Bronchial epithelial cell (primary cell): ENCODE measurements at regions not wholly inside any gene's neighbourhood (a gene's known extent, or its start where the extent isn't known, plus 50 kb on each side); places are given as distances from the start of the nearest gene placed in this dataset.

Source experiments
- DNase-seq: peaks from one replicate; pipeline ENCODE4 v3.0.0-alpha.2; 2010; ENCODE audit warnings: low read depth
- FAIRE-seq: peaks from 2 replicates; lab custom pipeline; 2011; peaks lifted over from hg19 to GRCh38; lab: Jason Lieb, UNC
- H3K27me3 ChIP-seq: 2 replicates; pipeline ENCODE4 v1.5.1; 2011; ENCODE audit warnings: low read length; ENCODE audit not compliant: control insufficient read depth, insufficient read depth
- H3K36me3 ChIP-seq: 2 replicates; pipeline ENCODE4 v1.5.1; 2011; ENCODE audit warnings: low read length; ENCODE audit not compliant: control insufficient read depth, insufficient read depth
- H3K4me3 ChIP-seq: 2 replicates; pipeline ENCODE4 v1.5.1; 2011; ENCODE audit warnings: mild to moderate bottlenecking, low read depth, low read length, control low read depth
- TF ChIP-seq, protein P1 (sequence below): IDR thresholded peaks from 2 replicates; pipeline ENCODE4 v1.5.1; 2011; ENCODE audit warnings: mild to moderate bottlenecking, moderate library complexity, low read length, control low read depth, inconsistent platforms; ENCODE audit not compliant: insufficient read depth, severe bottlenecking

DNA sequence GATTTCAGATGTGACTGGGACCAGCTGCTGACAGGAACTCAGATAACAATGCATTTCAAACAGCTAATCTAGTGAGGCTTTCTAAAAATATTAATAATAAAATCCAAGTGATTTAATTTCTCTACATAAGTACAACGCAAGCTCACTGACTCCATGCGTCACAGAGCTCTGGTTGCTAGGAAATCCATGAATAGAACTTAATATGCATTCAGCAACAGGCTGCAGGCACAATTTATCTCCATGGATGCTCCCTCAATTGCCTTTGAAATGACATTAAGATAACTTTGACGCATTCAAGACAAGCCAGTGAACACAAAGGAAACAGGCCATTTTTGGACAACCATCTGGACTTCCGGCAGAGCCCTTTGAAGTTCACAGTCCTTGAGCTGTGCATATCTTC, 118.7 kb upstream of the COL1A2 start:
- DNase-seq (no peak), FAIRE-seq (no peak)
- Histone ChIP-seq H3K36me3 (no peaks in the 10 kb centered on the region), H3K27me3 (no peaks in the 10 kb centered on the region), H3K4me3 (no peak overlapping the region)
- TF ChIP-seq, protein P1, sequence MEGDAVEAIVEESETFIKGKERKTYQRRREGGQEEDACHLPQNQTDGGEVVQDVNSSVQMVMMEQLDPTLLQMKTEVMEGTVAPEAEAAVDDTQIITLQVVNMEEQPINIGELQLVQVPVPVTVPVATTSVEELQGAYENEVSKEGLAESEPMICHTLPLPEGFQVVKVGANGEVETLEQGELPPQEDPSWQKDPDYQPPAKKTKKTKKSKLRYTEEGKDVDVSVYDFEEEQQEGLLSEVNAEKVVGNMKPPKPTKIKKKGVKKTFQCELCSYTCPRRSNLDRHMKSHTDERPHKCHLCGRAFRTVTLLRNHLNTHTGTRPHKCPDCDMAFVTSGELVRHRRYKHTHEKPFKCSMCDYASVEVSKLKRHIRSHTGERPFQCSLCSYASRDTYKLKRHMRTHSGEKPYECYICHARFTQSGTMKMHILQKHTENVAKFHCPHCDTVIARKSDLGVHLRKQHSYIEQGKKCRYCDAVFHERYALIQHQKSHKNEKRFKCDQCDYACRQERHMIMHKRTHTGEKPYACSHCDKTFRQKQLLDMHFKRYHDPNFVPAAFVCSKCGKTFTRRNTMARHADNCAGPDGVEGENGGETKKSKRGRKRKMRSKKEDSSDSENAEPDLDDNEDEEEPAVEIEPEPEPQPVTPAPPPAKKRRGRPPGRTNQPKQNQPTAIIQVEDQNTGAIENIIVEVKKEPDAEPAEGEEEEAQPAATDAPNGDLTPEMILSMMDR, result no peak

DNA sequence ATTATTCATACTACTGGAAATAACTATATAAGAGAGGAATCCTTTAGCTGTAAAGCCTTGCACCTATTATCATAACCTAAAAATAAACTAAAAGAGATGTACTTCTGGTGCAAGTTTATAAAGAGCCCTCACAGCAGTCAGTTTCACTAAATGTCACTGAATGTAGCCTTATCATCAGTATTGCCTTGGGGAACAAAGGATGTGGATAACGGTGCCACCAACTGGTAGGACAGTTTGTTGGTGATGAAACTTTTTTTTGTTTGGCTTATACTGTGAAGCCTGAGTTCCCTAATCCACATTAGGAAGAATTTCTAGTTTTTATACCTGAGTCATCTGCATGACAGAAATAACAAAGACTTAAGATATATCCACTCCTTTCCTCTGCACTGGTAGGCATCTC, 117.9 kb upstream of the COL1A2 start:
- H3K4me3 ChIP-seq, result no peak overlapping the region
- DNase-seq (peak; percentile 51), FAIRE-seq (no peak)
- H3K27me3 ChIP-seq, result no peaks in the 10 kb centered on the region
- TF ChIP-seq, protein P1, result peak; percentile 41
- H3K36me3 ChIP-seq, result no peaks in the 10 kb centered on the region

DNA sequence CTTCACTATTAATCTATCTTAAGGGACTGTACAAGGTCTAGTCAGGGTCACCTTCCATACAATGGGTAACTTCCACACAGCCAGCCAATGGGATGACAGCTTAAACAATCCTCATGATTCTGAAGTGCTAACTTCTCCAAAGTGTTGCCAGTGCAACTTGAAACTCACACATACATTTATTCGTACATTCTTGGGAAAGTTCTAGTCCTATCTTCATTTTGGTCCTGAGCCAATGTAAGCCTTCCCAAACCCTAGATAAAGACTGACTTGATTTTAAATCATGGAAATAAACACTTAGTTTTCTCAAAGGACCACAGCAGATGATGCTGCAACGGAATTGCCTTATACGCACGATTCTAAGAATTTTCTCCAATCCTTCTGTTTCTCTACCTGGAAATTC, 117.5 kb upstream of the COL1A2 start:
- FAIRE-seq (no peak), DNase-seq (no peak)
- TF ChIP-seq, protein P1, result no peak
- no peak overlapping the region for H3K4me3 ChIP-seq
- H3K36me3 ChIP-seq, result no peaks in the 10 kb centered on the region
- H3K27me3 ChIP-seq, result peaks cover 4% of the 10 kb centered on the region

DNA sequence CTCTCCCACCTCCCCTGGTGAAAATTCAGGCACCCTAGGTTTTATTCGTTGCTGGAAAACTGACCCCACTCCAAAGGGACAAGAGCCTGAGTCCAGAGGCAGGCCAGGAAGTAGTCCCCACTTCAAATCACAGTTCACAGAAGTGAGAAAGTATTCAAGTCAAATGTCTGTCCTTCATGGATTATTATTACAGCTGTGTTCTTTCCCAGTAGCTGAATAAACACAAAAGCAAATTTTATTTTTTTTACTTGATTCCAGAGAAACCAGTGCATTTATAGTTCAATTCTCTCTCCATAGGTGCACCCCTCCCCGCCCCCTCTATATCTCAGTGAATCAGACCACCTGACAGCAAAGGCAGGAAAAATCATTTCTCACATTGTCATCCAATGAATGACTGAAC, 113.8 kb upstream of the COL1A2 start:
- H3K27me3 ChIP-seq, result peaks cover 5% of the 10 kb centered on the region
- DNase-seq, result no peak
- TF ChIP-seq, protein P1, result no peak
- H3K4me3 ChIP-seq, result no peak overlapping the region
- no peaks in the 10 kb centered on the region for H3K36me3 ChIP-seq
- FAIRE-seq, result no peak

DNA sequence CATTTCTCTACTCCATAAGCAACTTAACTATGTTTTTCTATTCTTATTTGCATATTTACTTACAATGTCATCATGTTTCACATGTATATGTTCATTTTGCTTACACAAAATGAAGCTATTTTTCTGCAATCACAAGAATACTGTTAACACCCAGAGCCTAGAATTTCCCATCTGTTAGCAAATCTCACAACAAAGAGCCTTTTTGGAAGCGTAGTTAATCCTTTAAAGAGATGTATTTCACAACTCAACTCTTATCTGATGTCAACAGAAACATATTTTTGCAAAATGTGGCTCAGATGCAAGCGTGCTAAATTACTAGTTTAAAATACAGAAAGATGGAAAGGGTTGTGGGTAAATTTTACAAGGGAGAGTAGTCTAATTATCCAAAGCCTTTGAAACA, 110.6 kb upstream of the COL1A2 start:
- Histone ChIP-seq H3K4me3 (no peak overlapping the region), H3K36me3 (no peaks in the 10 kb centered on the region), H3K27me3 (peaks cover 5% of the 10 kb centered on the region)
- no peak for FAIRE-seq
- DNase-seq, result no peak
- TF ChIP-seq, protein P1, result no peak

DNA sequence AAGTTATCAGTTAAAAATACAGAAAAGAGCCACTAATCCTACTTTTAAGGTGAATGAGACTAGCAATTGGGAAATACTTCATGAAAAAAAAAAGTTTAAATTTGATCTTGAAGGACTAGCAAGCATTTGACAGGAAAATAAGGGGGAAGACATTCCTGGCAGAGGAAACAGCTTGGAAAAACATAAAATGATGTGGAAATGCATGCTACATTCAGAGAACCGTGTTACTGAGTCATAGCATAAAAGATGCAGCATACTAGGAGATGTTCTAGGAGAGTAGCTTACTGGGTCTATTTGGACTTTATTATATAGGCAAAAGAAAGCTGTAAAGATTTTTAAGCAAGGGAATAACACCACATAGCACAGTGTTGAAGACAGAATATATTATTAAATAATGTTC, 108.6 kb upstream of the COL1A2 start:
- TF ChIP-seq, protein P1, result no peak
- DNase-seq (no peak), FAIRE-seq (no peak)
- Histone ChIP-seq H3K36me3 (no peaks in the 10 kb centered on the region), H3K4me3 (no peak overlapping the region), H3K27me3 (peaks cover 5% of the 10 kb centered on the region)
